GM19238 (cell line): ENCODE measurements at regions not wholly inside any gene's neighbourhood (a gene's known extent, or its start where the extent isn't known, plus 50 kb on each side); places are given as distances from the start of the nearest gene placed in this dataset.
A peak's percentile ranks its signal among the peaks of the same experiment; 100 is the strongest.

Experiments used
- DNase-seq: peaks from one replicate; pipeline ENCODE4 v3.0.0; 2011; ENCODE audit warnings: low spot score; ENCODE audit not compliant: insufficient read length

GRCh38 chr7:38070718-38071117 lies 107.3 kb upstream of the STARD3NL start:
- DNase-seq, result no peak

DNA sequence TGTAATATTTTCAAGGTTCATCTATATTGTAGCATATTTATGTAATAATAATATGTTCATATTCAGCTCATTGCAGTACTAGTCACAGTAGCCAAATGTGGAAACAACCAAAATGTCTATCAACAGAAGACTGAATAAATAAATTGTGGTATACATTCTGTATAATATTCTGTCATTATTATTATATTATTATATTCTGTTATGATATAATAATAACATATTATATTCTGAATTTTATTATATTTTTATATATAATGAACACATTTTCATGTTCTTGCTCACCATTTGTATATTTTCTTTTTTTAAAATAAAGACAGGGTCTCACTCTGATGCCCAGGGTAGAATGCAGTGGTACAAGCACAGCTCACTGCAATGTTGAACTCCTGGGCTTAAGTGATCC lies 91.2 kb upstream of the STARD3NL start:
- DNase-seq, result no peak

DNA sequence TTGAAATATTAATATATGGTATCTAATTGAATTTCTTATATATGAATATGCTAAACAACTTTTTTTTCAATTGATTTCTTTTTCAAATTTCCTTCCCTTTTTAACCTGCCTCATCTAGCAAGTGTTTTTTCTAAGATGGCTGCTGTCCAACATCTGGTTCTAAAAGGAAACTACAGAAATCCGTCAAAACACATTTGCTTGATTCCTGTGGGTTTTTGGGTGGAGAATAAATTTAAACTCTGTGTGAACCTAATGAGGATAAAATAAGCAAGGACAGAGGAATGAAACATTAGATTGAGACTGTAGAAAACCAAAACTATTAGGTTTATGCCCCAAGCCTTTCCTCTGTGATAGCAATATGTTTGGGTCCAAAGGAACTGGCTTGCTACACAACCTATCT lies 75.5 kb upstream of the STARD3NL start:
- no peak for DNase-seq

DNA sequence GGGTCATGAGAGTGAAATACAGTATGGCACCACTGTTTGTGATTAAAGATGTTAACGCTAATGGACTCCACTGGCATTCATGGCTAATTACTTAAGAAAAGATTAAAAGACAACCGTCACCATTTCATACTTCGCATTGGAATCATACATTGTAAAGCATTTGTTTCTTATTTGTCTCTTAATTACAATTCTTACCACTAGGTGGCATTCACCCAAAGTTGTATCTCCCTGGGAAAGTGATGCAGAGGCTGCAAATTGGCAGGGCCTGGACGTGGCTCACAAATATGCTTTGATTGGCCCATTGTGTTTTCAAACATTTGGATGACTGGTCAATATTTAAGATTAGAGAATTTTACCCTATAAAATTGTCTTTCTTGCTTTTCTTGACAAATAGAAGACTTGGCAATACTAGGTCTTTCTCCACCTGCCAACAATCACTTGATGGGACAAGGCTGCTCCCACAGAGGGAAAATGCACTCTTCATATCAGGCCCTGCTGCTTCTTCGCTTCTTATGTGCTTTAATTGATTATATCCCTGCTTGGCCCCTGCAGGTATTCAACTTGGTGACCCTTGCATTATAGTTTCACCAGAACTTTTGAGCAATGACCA lies 72.1 kb upstream of the STARD3NL start:
- peak; percentile 9 for DNase-seq

DNA sequence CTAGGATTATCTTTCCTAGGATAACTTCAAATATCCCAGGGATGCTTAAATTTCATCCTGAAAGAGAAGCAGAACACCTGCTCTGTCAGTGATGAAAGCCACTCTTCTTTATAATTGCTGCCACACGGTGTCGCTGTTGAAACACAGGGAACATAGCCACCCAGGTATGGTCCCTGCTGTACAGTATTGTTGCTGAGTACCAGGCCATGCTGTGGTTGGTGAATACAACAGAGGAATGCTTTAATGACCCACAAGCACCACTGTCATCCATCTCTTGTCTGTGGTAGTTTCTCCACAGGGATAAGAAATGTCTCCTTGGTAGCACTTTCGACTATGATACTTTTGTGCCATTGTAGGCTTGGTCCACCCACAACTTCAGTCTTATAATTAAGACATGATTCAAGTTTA lies 70.6 kb upstream of the STARD3NL start:
- DNase-seq, result peak; percentile 16

DNA sequence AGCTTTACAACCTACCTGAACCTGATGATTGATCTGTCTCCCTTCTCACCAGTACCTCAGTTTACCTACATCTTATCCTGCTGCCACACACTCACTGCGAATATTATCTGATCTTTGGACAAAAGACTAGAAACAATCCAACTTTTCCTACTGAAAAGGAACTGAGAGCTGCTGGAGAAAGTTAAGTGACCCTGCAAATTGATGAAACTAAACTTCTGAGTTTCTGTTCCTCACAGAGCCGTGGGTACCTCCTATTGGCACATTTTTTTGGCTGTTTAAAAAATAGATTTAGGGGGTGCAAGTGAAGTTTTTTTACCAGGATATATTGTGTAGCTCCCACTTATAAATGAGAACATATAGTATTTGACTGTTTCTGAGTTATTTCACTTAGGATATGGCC lies 66.0 kb upstream of the STARD3NL start:
- no peak for DNase-seq

GRCh38 chr7:38120076-38120475 lies 58.0 kb upstream of the STARD3NL start:
- no peak for DNase-seq

DNA sequence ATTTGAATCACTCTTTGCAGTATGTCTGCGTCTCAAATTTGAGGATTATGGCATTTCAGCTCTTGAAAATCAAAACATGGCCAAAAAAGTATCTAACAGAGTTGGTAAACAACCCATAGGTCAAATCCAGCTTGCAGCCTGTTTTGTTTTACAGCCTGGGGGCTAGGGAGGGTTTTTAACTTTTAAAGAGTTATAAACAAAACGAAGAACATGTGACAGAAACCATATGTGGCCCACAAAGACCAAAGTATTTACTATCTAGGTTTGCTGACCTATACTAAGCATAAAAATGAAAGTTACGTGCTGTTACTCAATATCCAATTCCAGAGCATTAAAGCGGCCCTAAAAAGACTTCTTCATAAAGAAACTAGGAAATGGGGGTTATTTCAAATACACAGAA lies 55.5 kb upstream of the STARD3NL start:
- no peak for DNase-seq

DNA sequence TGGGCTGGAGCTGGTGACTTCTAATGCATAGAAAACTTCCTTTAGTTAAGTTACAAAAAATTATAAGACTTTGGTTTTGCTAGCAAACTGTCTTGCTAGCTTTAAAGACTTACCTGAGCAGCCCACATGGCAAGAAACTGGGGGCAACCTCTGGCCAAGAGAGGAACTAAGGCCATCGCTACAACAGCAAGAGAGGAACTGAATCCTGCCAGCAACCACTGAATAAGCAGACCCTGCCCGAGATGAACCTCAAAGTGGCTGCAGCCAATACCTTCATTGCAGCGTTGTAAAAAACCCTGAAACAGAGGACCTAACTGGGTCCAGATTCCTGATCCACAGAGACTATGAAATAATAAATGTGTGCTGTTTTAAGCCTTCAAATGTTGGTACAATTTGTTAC lies 54.6 kb upstream of the STARD3NL start:
- no peak for DNase-seq

- DNase-seq, result no peak
These were observed 50.5 kb upstream of the STARD3NL start for GRCh38 chr7:38127216-38128207.
